Thyroid gland (tissue), 4 donors: ENCODE measurements at regions not wholly inside any gene's neighbourhood (a gene's known extent, or its start where the extent isn't known, plus 50 kb on each side); places are given as distances from the start of the nearest gene placed in this dataset.

Experiments used
- DNase-seq, 2 donors: peaks; one replicate each; pipeline ENCODE4 v3.0.0-alpha.2; 2019
- H3K27ac ChIP-seq, 3 donors: fragments of 200-600 bp; sonication (generic); 1 replicate in 2 of 3; 2 replicates in 1 of 3; pipeline ENCODE4 v1.5.1; 2016 to 2019; ENCODE audit warnings: mild to moderate bottlenecking in 1 of 3, moderate library complexity in 1 of 3
- H3K27me3 ChIP-seq: fragments of 200-600 bp; sonication (generic); one replicate; pipeline ENCODE4 v1.5.1; 2019
- H3K36me3 ChIP-seq, 2 donors: fragments of 200-600 bp; sonication (generic); one replicate each; pipeline ENCODE4 v1.5.1; 2016 to 2019
- H3K4me1 ChIP-seq, 2 donors: fragments of 200-600 bp; sonication (generic); one replicate each; pipeline ENCODE4 v1.5.1; 2017 to 2019
- H3K4me3 ChIP-seq, 3 donors: fragments of 200-600 bp; sonication (generic); replicated peaks in 1 of 3; 1 replicate in 2 of 3; 2 replicates in 1 of 3; pipeline ENCODE4 v1.5.1; 2016; ENCODE audit warnings: mild to moderate bottlenecking in 1 of 3
- H3K9me3 ChIP-seq: fragments of 200-600 bp; sonication (generic); one replicate; pipeline ENCODE4 v1.5.1; 2017
- CTCF ChIP-seq, 6 experiments: fragments of 200-600 bp in 3 of 6; fragments of 450-650 bp in 3 of 6; sonication (generic) in 3 of 6; IDR thresholded peaks; one replicate each; pipeline ENCODE4 v1.5.1; 2016 to 2019; ENCODE audit warnings: antibody characterized with exemption in 6 of 6, mild to moderate bottlenecking in 2 of 6, inconsistent platforms in 1 of 6, moderate library complexity in 1 of 6
- POLR2A ChIP-seq, 2 donors: fragments of 450-650 bp; IDR thresholded peaks; one replicate each; pipeline ENCODE4 v1.6.1; 2017; ENCODE audit warnings: antibody characterized with exemption in 2 of 2, mild to moderate bottlenecking in 2 of 2, moderate library complexity in 1 of 2
- WGBS, 2 donors: methylation state at CpG; one replicate each; pipeline ENCODE4 v1.1.5; 2017; 5-methylcytosine and 5-hydroxymethylcytosine counted together
- intact Hi-C: fragments of 100-400 bp; cut with DNase I; formaldehyde crosslinking; loops from one replicate; pipeline ENCODE4 v1.15.1; 2023

GRCh38 chr12:88291498-88292131, 149.5 kb downstream of the TMTC3 start:
- no peak for DNase-seq
- Histone ChIP-seq H3K9me3 (no peaks in the 10 kb centered on the region), H3K27ac (no peak overlapping the region), H3K4me1 (no peaks in the 10 kb centered on the region), H3K36me3 (no peaks in the 10 kb centered on the region), H3K4me3 (no peak overlapping the region), H3K27me3 (no peaks in the 10 kb centered on the region)
- 87 to 93% methylated on average over 3 of the region's 3 CpGs for WGBS, 2 donors
- intact Hi-C loops: no loop called here
- TF ChIP-seq POLR2A (IDR thresholded peaks at IDR 0.05) (no peak), CTCF (IDR thresholded peaks at IDR 0.05) (no peak)

- DNase-seq: no peak
- no peaks in the 10 kb centered on the region for H3K27me3 ChIP-seq
- no peaks in the 10 kb centered on the region for H3K36me3 ChIP-seq
- no peak for TF ChIP-seq CTCF (IDR thresholded peaks at IDR 0.05)
- no peak for TF ChIP-seq POLR2A (IDR thresholded peaks at IDR 0.05)
- H3K27ac ChIP-seq: no peak overlapping the region
- intact Hi-C loops: no loop called here
- peaks cover 0 to 3% of the 10 kb centered on the region in 2 donors for H3K4me1 ChIP-seq
- no peaks in the 10 kb centered on the region for H3K9me3 ChIP-seq
- H3K4me3 ChIP-seq: no peak overlapping the region
These were observed 156.0 kb downstream of the TMTC3 start for GRCh38 chr12:88298014-88298682.

GRCh38 chr12:88298761-88299242, 156.7 kb downstream of the TMTC3 start:
- intact Hi-C loops: no loop called here
- H3K36me3 ChIP-seq: no peaks in the 10 kb centered on the region
- H3K9me3 ChIP-seq: no peaks in the 10 kb centered on the region
- 80 to 81% methylated on average over 4 of the region's 4 CpGs for WGBS, 2 donors
- no peak for DNase-seq
- peaks cover 0 to 3% of the 10 kb centered on the region in 2 donors for H3K4me1 ChIP-seq
- TF ChIP-seq CTCF (IDR thresholded peaks at IDR 0.05) (no peak), POLR2A (IDR thresholded peaks at IDR 0.05) (no peak)
- H3K4me3 ChIP-seq: no peak overlapping the region
- no peak overlapping the region for H3K27ac ChIP-seq
- no peaks in the 10 kb centered on the region for H3K27me3 ChIP-seq

GRCh38 chr12:88299567-88300101, 157.5 kb downstream of the TMTC3 start:
- no peaks in the 10 kb centered on the region for H3K9me3 ChIP-seq
- H3K4me3 ChIP-seq: no peak overlapping the region
- no peaks in the 10 kb centered on the region for H3K36me3 ChIP-seq
- H3K4me1 ChIP-seq: peaks cover 0 to 3% of the 10 kb centered on the region in 2 donors
- intact Hi-C loops: no loop called here
- no peak for DNase-seq
- H3K27ac ChIP-seq: no peak overlapping the region
- H3K27me3 ChIP-seq: no peaks in the 10 kb centered on the region
- no peak for TF ChIP-seq CTCF (IDR thresholded peaks at IDR 0.05)
- TF ChIP-seq POLR2A (IDR thresholded peaks at IDR 0.05): no peak
- 57 to 61% methylated on average over 4 of the region's 4 CpGs for WGBS, 2 donors

- Histone ChIP-seq H3K36me3 (no peaks in the 10 kb centered on the region), H3K27ac (no peak overlapping the region), H3K4me1 (peaks cover 0 to 3% of the 10 kb centered on the region in 2 donors), H3K27me3 (no peaks in the 10 kb centered on the region), H3K4me3 (no peak overlapping the region), H3K9me3 (no peaks in the 10 kb centered on the region)
- TF ChIP-seq POLR2A (IDR thresholded peaks at IDR 0.05) (no peak), CTCF (IDR thresholded peaks at IDR 0.05) (no peak)
- intact Hi-C loops: no loop called here
- DNase-seq: no peak
These were observed 158.8 kb downstream of the TMTC3 start for GRCh38 chr12:88300931-88301330.
